H1 (cell line): ENCODE measurements at regions not wholly inside any gene's neighbourhood (a gene's known extent, or its start where the extent isn't known, plus 50 kb on each side); places are given as distances from the start of the nearest gene placed in this dataset.

Experiments used
- CEBPB ChIP-seq: IDR thresholded peaks from 2 replicates; pipeline ENCODE4 v1.6.1; 2012; ENCODE audit warnings: low read depth, low read length
- CTCF ChIP-seq, 3 experiments: IDR thresholded peaks; 1 replicate in 2 of 3; 2 replicates in 1 of 3; pipeline versions ENCODE4 v1.5.1 to v1.6.1; 2011; ENCODE audit warnings: low read length in 3 of 3, mild to moderate bottlenecking in 3 of 3, inconsistent platforms in 2 of 3, low read depth in 1 of 3, moderate library complexity in 1 of 3; ENCODE audit not compliant: insufficient read depth in 1 of 3; ENCODE audit errors: control extremely low read depth in 1 of 3
- GTF2F1 ChIP-seq: IDR thresholded peaks from 2 replicates; pipeline ENCODE4 v1.6.1; 2012; ENCODE audit warnings: low read depth, low read length, improper control_type of control experiment, borderline replicate concordance
- KDM5A ChIP-seq: fragments of 200-600 bp; IDR thresholded peaks from 2 replicates; pipeline ENCODE4 v1.7.1; 2012; ENCODE audit warnings: mild to moderate bottlenecking, low read length, inconsistent platforms, mixed read lengths
- POLR2A ChIP-seq, 2 experiments: IDR thresholded peaks; 1 replicate in 1 of 2; 2 replicates in 1 of 2; pipeline ENCODE4 v1.6.1; 2011; ENCODE audit warnings: low read depth in 2 of 2, low read length in 2 of 2, mild to moderate bottlenecking in 2 of 2; ENCODE audit errors: control extremely low read depth in 1 of 2
- POLR2AphosphoS5 ChIP-seq: IDR thresholded peaks from 2 replicates; pipeline ENCODE4 v1.6.1; 2011; ENCODE audit warnings: low read depth, low read length
- RNF2 ChIP-seq: fragments of 200-900, 300-1000 bp; sonication (generic); IDR thresholded peaks from 2 replicates; pipeline ENCODE4 v1.7.1; 2016; ENCODE audit warnings: borderline replicate concordance, low read depth, mild to moderate bottlenecking, antibody characterized with exemption, low read length; ENCODE audit not compliant: poor library complexity, severe bottlenecking; ENCODE audit errors: missing control alignments
- YY1 ChIP-seq: IDR thresholded peaks from 2 replicates; pipeline ENCODE4 v1.6.1; 2011; ENCODE audit warnings: low read depth, mild to moderate bottlenecking, low read length
- TF ChIP-seq, protein P1 (sequence below): IDR thresholded peaks from 2 replicates; pipeline ENCODE4 v1.6.1; 2012; ENCODE audit warnings: inconsistent platforms
- TF ChIP-seq, protein P2 (sequence below): IDR thresholded peaks from 2 replicates; pipeline ENCODE4 v1.6.1; 2012; ENCODE audit warnings: inconsistent platforms

GRCh38 chr2:40955635-40956034 lies 503.7 kb upstream of the SLC8A1 start:
- no peak for TF ChIP-seq POLR2AphosphoS5
- TF ChIP-seq POLR2A (IDR thresholded peaks at IDR 0.05; ENCODE audit: control extremely low read depth in 1 of 2, low read depth in 2 of 2, low read length in 2 of 2) = no peak
- no peak for TF ChIP-seq CTCF (IDR thresholded peaks at IDR 0.05; ENCODE audit: control extremely low read depth in 1 of 3, insufficient read depth in 1 of 3, low read depth in 1 of 3, low read length in 3 of 3)
- no peak for TF ChIP-seq KDM5A
- TF ChIP-seq RNF2 = no peak
- TF ChIP-seq, protein P1, sequence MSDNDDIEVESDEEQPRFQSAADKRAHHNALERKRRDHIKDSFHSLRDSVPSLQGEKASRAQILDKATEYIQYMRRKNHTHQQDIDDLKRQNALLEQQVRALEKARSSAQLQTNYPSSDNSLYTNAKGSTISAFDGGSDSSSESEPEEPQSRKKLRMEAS = no peak
- TF ChIP-seq YY1 = no peak
- TF ChIP-seq GTF2F1 = no peak
- no peak for TF ChIP-seq CEBPB
- TF ChIP-seq, protein P2, sequence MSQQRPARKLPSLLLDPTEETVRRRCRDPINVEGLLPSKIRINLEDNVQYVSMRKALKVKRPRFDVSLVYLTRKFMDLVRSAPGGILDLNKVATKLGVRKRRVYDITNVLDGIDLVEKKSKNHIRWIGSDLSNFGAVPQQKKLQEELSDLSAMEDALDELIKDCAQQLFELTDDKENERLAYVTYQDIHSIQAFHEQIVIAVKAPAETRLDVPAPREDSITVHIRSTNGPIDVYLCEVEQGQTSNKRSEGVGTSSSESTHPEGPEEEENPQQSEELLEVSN = no peak
